ENCODE measurements at regions not wholly inside any gene's neighbourhood (a gene's known extent, or its start where the extent isn't known, plus 50 kb on each side); places are given as distances from the start of the nearest gene placed in this dataset.
A peak's percentile ranks its signal among the peaks of the same experiment; 100 is the strongest.
"Not testable (repeated sequence)": the region's sequence is repeated elsewhere in the genome, so short reads cannot be mapped to it uniquely, and the experiment has no call there.

DNA sequence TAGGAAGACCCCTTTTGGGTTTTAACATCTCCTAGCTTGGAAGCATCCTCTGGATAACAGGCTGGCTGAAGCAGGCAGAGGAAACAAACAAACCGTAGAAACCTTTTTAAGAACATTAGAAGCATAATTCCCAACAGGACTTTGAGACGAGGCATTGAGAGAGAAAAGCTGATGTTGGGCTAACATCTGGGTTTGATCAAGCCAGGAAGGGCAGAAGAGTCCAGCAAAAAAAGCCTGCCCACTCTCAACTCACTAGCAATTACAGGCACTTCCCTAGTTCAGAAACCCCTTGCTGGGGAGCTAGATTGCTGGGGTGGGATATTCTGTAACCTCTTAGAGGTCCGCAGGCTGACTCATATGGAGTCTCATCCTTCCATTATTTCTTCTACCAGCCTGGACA, 75.4 kb upstream of the CTNNA1 start:
- Histone ChIP-seq H3K36me3 (ENCODE audit: insufficient read depth, low read length) (no peaks in the 10 kb centered on the region), H3K4me3 (ENCODE audit: low read length in 2 of 2) (no peak overlapping the region), H3K27me3 (ENCODE audit: insufficient read depth, low read length) (no peaks in the 10 kb centered on the region), H3K9me3 (ENCODE audit: control insufficient read depth in 1 of 2, low read length in 2 of 2) (peaks cover 0 to 9% of the 10 kb centered on the region in 2 donors), H3K4me1 (ENCODE audit: insufficient read depth, low read length) (no peaks in the 10 kb centered on the region), H3K27ac (ENCODE audit: low read depth, low read length) (no peak overlapping the region)
- Mint-ChIP-seq H3K27ac (no peak overlapping the region), H3K4me1 (no peaks in the 10 kb centered on the region), H3K4me3 (no peak overlapping the region), H3K9me3 (peaks cover 2 to 41% (median 32%) of the 10 kb centered on the region in 8 donors), H3K27me3 (peaks cover 30 to 39% of the 10 kb centered on the region in 2 donors), H3K36me3 (peaks cover 3 to 5% of the 10 kb centered on the region in 2 donors)
- intact Hi-C loops (cut with micrococcal nuclease), result no loop called here
- POLR2A ChIA-PET (ENCODE audit: partially characterized antibody), result no interaction called here
- DNase-seq, result no peak
- CTCF ChIA-PET (ENCODE audit: partially characterized antibody), result no interaction called here

DNA sequence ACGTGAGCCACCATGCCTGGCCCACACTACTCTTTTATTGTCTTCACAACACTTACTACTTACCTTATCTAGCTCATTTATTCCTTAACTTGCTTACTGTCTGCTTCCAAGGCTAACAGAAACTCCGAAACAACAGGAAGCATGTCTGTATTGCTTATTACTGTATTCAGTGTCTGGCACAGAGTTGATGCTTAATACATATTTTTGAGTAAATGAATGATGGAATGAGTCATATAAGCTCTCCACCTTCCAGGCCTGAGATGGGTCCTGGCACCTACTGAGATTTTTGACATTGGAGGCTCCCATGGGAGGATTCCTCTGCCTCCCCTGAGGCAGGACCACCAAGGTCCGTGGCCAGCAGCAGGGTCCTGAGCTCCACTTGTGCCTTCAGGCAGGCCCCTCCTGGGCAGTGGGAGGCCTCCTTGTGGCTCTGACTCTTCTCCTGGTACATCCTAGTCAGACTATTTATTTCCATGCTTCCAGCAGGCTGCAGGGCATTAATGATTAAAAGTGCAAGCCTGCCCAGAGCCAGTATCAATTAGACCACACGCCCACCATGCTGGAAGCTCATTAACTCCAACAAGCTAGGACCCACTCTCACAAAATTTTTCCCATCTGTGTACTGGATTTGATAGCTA, 76.5 kb upstream of the CTNNA1 start:
- H3K4me3 ChIP-seq (ENCODE audit: low read length in 2 of 2), result no peak overlapping the region
- Mint-ChIP-seq H3K4me1 (no peaks in the 10 kb centered on the region), H3K4me3 (no peak overlapping the region), H3K9me3 (peaks cover 2 to 41% (median 32%) of the 10 kb centered on the region in 8 donors), H3K36me3 (peaks cover 3 to 5% of the 10 kb centered on the region in 2 donors), H3K27me3 (peaks cover 34 to 39% of the 10 kb centered on the region in 2 donors), H3K27ac (peak overlapping the region in 1 of 7 donors; percentile 30)
- no peak for DNase-seq
- H3K27ac ChIP-seq (ENCODE audit: low read depth, low read length), result no peak overlapping the region
- intact Hi-C loops (cut with micrococcal nuclease), result no loop called here
- no peaks in the 10 kb centered on the region for H3K4me1 ChIP-seq (ENCODE audit: insufficient read depth, low read length)
- no peaks in the 10 kb centered on the region for H3K27me3 ChIP-seq (ENCODE audit: insufficient read depth, low read length)
- no peaks in the 10 kb centered on the region for H3K36me3 ChIP-seq (ENCODE audit: insufficient read depth, low read length)
- CTCF ChIA-PET (ENCODE audit: partially characterized antibody), result no interaction called here
- peaks cover 0 to 9% of the 10 kb centered on the region in 2 donors for H3K9me3 ChIP-seq (ENCODE audit: control insufficient read depth in 1 of 2, low read length in 2 of 2)
- POLR2A ChIA-PET (ENCODE audit: partially characterized antibody), result no interaction called here

DNA sequence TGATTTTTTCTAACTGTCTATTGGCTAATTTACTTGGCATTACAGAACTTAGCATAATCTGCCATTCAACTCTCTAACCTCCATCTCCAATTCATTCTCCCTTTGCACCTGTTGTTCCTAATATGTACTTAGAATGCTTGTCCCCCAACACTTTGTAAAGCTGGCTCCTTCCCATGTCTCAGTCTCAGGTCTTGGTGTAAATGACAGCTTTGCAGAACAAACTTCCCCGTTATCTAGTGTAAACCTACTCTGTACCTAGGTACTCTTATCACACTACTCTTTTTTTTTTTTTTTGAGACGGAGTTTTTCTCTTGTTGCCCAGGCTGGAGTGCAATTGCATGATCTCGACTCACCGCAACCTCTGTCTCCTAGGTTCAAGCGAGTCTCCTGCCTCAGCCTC, 77.2 kb upstream of the CTNNA1 start:
- H3K4me1 Mint-ChIP-seq, result no peaks in the 10 kb centered on the region
- H3K36me3 Mint-ChIP-seq, result peaks cover 3 to 5% of the 10 kb centered on the region in 2 donors
- ChIA-PET CTCF (ENCODE audit: partially characterized antibody) (no interaction called here), POLR2A (ENCODE audit: partially characterized antibody) (no interaction called here)
- peaks cover 36 to 40% of the 10 kb centered on the region in 2 donors for H3K27me3 Mint-ChIP-seq
- Histone ChIP-seq H3K27me3 (ENCODE audit: insufficient read depth, low read length) (no peaks in the 10 kb centered on the region), H3K4me1 (ENCODE audit: insufficient read depth, low read length) (no peaks in the 10 kb centered on the region), H3K9me3 (ENCODE audit: control insufficient read depth in 1 of 2, low read length in 2 of 2) (peaks cover 0 to 9% of the 10 kb centered on the region in 2 donors), H3K27ac (ENCODE audit: low read depth, low read length) (no peak overlapping the region), H3K4me3 (ENCODE audit: low read length in 2 of 2) (no peak overlapping the region), H3K36me3 (ENCODE audit: insufficient read depth, low read length) (no peaks in the 10 kb centered on the region)
- DNase-seq, result no peak
- intact Hi-C loops (cut with micrococcal nuclease), result no loop called here
- H3K4me3 Mint-ChIP-seq, result no peak overlapping the region
- peaks cover 2 to 41% (median 31%) of the 10 kb centered on the region in 8 donors for H3K9me3 Mint-ChIP-seq
- H3K27ac Mint-ChIP-seq, result no peak overlapping the region

DNA sequence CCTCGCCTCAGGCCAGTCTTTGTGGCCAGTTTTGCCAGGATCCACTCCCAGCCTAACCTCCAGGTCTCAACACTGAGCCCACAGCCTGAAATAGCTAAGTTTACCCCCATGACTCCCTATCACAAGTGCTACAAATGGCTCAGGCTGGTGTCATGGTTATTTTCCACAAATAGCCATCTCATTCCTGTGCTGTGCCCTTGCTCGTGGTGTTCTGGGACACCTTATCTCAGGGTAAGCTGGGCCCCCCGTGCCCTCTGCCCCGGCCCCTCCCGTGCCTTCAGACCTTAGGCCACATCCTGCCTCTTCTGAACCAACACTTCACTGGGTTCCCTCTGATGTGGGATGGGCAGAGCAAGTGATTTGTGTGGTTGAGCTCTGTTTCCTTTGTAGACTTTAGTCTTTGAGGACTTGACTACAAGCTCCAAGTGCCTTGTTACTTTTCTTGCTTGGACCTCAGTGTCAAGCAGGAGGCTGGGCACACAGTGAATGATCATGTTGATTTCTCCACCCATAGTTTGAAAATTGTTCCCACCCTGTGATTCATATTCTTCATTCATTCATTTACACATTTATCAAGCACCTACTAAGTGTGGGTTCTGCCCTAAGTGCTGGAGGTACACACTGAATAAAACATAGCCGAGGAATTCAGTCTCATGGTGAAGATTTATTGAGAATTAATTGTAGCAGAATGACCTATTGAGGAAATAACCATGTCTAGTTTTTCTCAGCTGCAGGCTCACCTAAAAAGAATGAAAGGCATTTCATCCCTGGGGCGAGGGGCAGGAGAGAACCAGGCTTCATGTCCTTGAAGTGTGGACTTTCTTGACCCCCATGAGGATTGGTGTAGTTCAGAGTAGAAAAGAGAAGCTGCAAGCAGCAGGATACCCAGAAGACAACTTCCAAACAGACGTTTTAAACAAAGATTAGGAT, 84.5 kb upstream of the CTNNA1 start:
- no peaks in the 10 kb centered on the region for H3K36me3 ChIP-seq (ENCODE audit: insufficient read depth, low read length)
- Mint-ChIP-seq H3K27me3 (peaks cover 59 to 69% of the 10 kb centered on the region in 2 donors), H3K4me1 (peaks cover 18 to 41% (median 20%) of the 10 kb centered on the region in 4 donors), H3K4me3 (peak overlapping the region in 5 of 8 donors; percentile 36 to 60 (median 55)), H3K9me3 (peaks cover 0 to 10% (median 5%) of the 10 kb centered on the region in 8 donors), H3K27ac (peak overlapping the region in 1 of 7 donors; percentile 35), H3K36me3 (no peaks in the 10 kb centered on the region)
- H3K27ac ChIP-seq (ENCODE audit: low read depth, low read length), result no peak overlapping the region
- ChIA-PET CTCF (ENCODE audit: partially characterized antibody) (interaction anchor here (1.1 kb wide), 2 partner anchors 12 to 28 kb away, joined by 3 to 4 read pairs; no protein-coding TSS in a partner anchor), POLR2A (ENCODE audit: partially characterized antibody) (interaction anchor here (0.9 to 1.6 kb wide), 3 partner anchors 12 to 16 kb away, joined by 3 to 5 read pairs (median 5); no protein-coding TSS in a partner anchor)
- H3K9me3 ChIP-seq (ENCODE audit: control insufficient read depth in 1 of 2, low read length in 2 of 2), result no peaks in the 10 kb centered on the region
- no peak overlapping the region for H3K4me3 ChIP-seq (ENCODE audit: low read length in 2 of 2)
- H3K27me3 ChIP-seq (ENCODE audit: insufficient read depth, low read length), result peaks cover 38% of the 10 kb centered on the region
- intact Hi-C loops (cut with micrococcal nuclease), result loop anchor here (1.0 kb wide), 1 partner anchor 14 kb away; no protein-coding TSS in a partner anchor
- peaks cover 22% of the 10 kb centered on the region for H3K4me1 ChIP-seq (ENCODE audit: insufficient read depth, low read length)
- DNase-seq, result peak; percentile 57 to 72 (median 67)

DNA sequence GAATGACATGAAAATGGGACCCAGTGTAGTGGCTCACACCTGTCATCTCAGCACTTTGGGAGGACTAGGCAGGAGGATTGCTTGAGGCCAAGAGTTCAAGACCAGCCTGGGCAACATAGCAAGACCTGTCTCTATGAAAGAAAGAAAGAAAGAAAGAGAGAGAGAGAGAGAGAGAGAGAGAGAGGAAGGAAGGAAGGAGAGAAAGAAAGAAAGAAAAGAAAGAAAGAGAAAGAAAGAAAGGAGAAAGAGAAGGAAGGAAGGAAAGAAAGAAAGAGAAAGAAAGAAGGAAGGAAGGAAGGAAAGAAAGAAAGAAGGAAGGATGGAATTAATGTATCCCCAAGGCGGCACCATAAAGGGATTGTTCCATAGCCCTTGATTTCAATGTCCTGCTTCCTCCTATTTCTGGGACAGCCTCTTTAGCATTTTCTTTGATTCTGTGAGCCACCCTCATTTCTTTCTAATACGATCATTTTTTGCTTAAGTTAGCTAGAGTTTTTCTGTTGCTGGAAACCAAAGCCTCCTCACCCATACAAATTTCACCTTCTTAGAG, 85.4 kb upstream of the CTNNA1 start:
- not testable (repeated sequence) for H3K27ac ChIP-seq (ENCODE audit: low read depth, low read length); DNase-seq; H3K9me3 ChIP-seq (ENCODE audit: control insufficient read depth in 1 of 2, low read length in 2 of 2); H3K9me3 Mint-ChIP-seq; H3K36me3 Mint-ChIP-seq; H3K4me3 ChIP-seq (ENCODE audit: low read length in 2 of 2); H3K36me3 ChIP-seq (ENCODE audit: insufficient read depth, low read length)
- ChIA-PET POLR2A (ENCODE audit: partially characterized antibody) (interaction anchor here (1.3 to 1.6 kb wide), 2 partner anchors 13 to 15 kb away, joined by 5 read pairs; no protein-coding TSS in a partner anchor), CTCF (ENCODE audit: partially characterized antibody) (interaction anchor here (1.1 kb wide), 2 partner anchors 11 to 27 kb away, joined by 3 to 4 read pairs; no protein-coding TSS in a partner anchor)
- peaks cover 31% of the 10 kb centered on the region for H3K4me1 ChIP-seq (ENCODE audit: insufficient read depth, low read length)
- peaks cover 42% of the 10 kb centered on the region for H3K27me3 ChIP-seq (ENCODE audit: insufficient read depth, low read length)
- Mint-ChIP-seq H3K4me1 (peaks cover 25 to 50% (median 28%) of the 10 kb centered on the region in 4 donors), H3K4me3 (peak overlapping the region in 1 of 8 donors; percentile 41), H3K27me3 (peaks cover 62 to 68% of the 10 kb centered on the region in 2 donors), H3K27ac (peak overlapping the region in 1 of 7 donors; percentile 35)
- intact Hi-C loops (cut with micrococcal nuclease), result loop anchor here (1.0 kb wide), 1 partner anchor 14 kb away; no protein-coding TSS in a partner anchor

DNA sequence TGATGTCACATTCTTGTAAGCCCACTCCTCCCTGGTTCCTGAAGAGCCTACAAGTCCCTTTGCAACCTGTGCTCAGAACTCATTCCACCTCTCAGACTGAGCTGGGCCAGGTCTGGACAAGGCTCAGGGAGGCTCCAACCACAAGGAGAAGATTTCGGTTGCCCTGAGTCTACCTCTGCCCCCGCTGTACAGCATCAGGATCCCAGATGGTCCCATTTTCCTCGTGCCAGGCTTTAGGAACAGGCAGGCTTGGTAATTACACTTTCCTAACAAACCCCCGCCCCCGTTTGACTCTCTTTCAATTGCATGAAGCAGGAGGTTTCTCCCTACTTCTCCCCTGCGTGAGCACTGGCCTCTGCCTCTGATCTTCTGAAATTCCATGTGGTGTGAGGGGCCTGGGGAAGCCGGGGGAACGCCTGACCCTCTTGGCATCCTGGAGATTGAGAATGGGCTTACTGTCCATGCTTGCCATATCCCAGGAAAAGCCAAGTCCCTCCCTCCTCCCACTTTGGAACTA, 86.9 kb upstream of the CTNNA1 start:
- peaks cover 29 to 55% (median 34%) of the 10 kb centered on the region in 4 donors for H3K4me1 Mint-ChIP-seq
- no peak for DNase-seq
- peaks cover 0 to 4% (median 0%) of the 10 kb centered on the region in 8 donors for H3K9me3 Mint-ChIP-seq
- H3K4me3 Mint-ChIP-seq, result no peak overlapping the region
- intact Hi-C loops (cut with micrococcal nuclease), result no loop called here
- no peaks in the 10 kb centered on the region for H3K36me3 ChIP-seq (ENCODE audit: insufficient read depth, low read length)
- no peak overlapping the region for H3K4me3 ChIP-seq (ENCODE audit: low read length in 2 of 2)
- no peaks in the 10 kb centered on the region for H3K9me3 ChIP-seq (ENCODE audit: control insufficient read depth in 1 of 2, low read length in 2 of 2)
- ChIA-PET CTCF (ENCODE audit: partially characterized antibody) (interaction anchor here (1.4 kb wide), 1 partner anchor 10 kb away, joined by 3 read pairs; no protein-coding TSS in a partner anchor), POLR2A (ENCODE audit: partially characterized antibody) (no interaction called here)
- H3K36me3 Mint-ChIP-seq, result no peaks in the 10 kb centered on the region
- H3K27me3 ChIP-seq (ENCODE audit: insufficient read depth, low read length), result peaks cover 46% of the 10 kb centered on the region
- H3K27ac ChIP-seq (ENCODE audit: low read depth, low read length), result no peak overlapping the region
- H3K27ac Mint-ChIP-seq, result no peak overlapping the region
- peaks cover 70 to 75% of the 10 kb centered on the region in 2 donors for H3K27me3 Mint-ChIP-seq
- H3K4me1 ChIP-seq (ENCODE audit: insufficient read depth, low read length), result peaks cover 36% of the 10 kb centered on the region

Data from CD4-positive, alpha-beta memory T cell (primary cell).